HepG2 (cell line): ENCODE measurements at regions not wholly inside any gene's neighbourhood (a gene's known extent, or its start where the extent isn't known, plus 50 kb on each side); places are given as distances from the start of the nearest gene placed in this dataset.

ENCODE experiments used
- ATAC-seq: fragments of 200-7000 bp; cut with Tn5 transposase; 3 replicates; pipeline ENCODE4 v1.9.1; 2020; ENCODE audit warnings: mild to moderate bottlenecking, moderate library complexity
- BruUV-seq: library from RNA; stranded (reverse); fragments of 400-500 nt; replicated peaks from 2 replicates; lab custom pipeline; 2021; lab: Mats Ljungman, UMichigan
- CTCF ChIA-PET: fragments of 300-600 bp; formaldehyde crosslinking; extraction: SDS; loops from one replicate; lab custom pipeline; 2021; ENCODE audit warnings: low total read pairs, inconsistent platforms, low intra/inter-chr PET ratio; lab: Yijun Ruan, JAX
- POLR2A ChIA-PET: fragments of 350-600 bp; sonication (Branson Sonifier 250); formaldehyde crosslinking; loops from one replicate; lab custom pipeline; 2020; ENCODE audit warnings: antibody characterized with exemption, inconsistent platforms; lab: Yijun Ruan, JAX
- DNase-seq: peaks from one replicate; pipeline ENCODE4 v3.0.0-alpha.2; 2015; ENCODE audit warnings: low spot score
- FAIRE-seq: peaks from 3 replicates; lab custom pipeline; 2011; peaks lifted over from hg19 to GRCh38; lab: Jason Lieb, UNC
- H2AFZ ChIP-seq: one replicate; pipeline ENCODE4 v1.6.1; 2011; ENCODE audit warnings: low read length, inconsistent platforms
- H3K27ac ChIP-seq: fragments of 300-600 bp; 3 replicates; pipeline ENCODE4 v1.8.0; 2011; ENCODE audit warnings: mixed run types, mild to moderate bottlenecking, mixed read lengths, low read length, inconsistent platforms; ENCODE audit not compliant: insufficient read depth; ENCODE audit errors: extremely low read length
- H3K27me3 ChIP-seq, 2 experiments: fragments of 200-600 bp in 1 of 2; 2 replicates in 1 of 2; 3 replicates in 1 of 2; pipeline versions ENCODE4 v1.6.0 to v1.8.0; 2011; ENCODE audit warnings: low read length in 2 of 2, mild to moderate bottlenecking in 2 of 2, moderate library complexity in 2 of 2, inconsistent platforms in 1 of 2; ENCODE audit not compliant: insufficient read depth in 2 of 2, control insufficient read depth in 1 of 2
- H3K36me3 ChIP-seq, 2 experiments: fragments of 200-600 bp in 1 of 2; replicated peaks in 1 of 2; 2 replicates in 1 of 2; 3 replicates in 1 of 2; pipeline versions ENCODE4 v1.5.1 to v1.8.0; 2011; ENCODE audit warnings: low read length in 2 of 2, inconsistent platforms in 1 of 2; ENCODE audit not compliant: insufficient read depth in 2 of 2, control insufficient read depth in 1 of 2
- H3K4me1 ChIP-seq: 2 replicates; pipeline ENCODE4 v1.5.1; 2012; ENCODE audit warnings: low read length, inconsistent platforms; ENCODE audit not compliant: insufficient read depth
- H3K4me2 ChIP-seq: 2 replicates; pipeline ENCODE4 v1.6.0; 2011; ENCODE audit warnings: low read depth, low read length, inconsistent platforms
- H3K4me3 ChIP-seq, 3 experiments: fragments of 200-600 bp in 1 of 3; sonication (generic), shearing (Covaris generic) in 1 of 3; replicated peaks in 1 of 3; 2 replicates each; pipeline ENCODE4 v1.5.1; 2011 to 2016; ENCODE audit warnings: low read length in 3 of 3, inconsistent platforms in 2 of 3, low read depth in 2 of 3, mild to moderate bottlenecking in 2 of 3, control low read depth in 1 of 3, mixed read lengths in 1 of 3; ENCODE audit not compliant: insufficient read depth in 1 of 3
- H3K79me2 ChIP-seq: one replicate; pipeline ENCODE4 v1.6.1; 2011; ENCODE audit warnings: low read length, inconsistent platforms; ENCODE audit not compliant: insufficient read depth
- H3K9ac ChIP-seq: 2 replicates; pipeline ENCODE4 v1.6.0; 2011; ENCODE audit warnings: mild to moderate bottlenecking, low read depth, low read length, inconsistent platforms; ENCODE audit not compliant: insufficient read depth
- H3K9me3 ChIP-seq: 2 replicates; pipeline ENCODE4 v1.5.1; 2012; ENCODE audit warnings: mild to moderate bottlenecking, low read length
- H4K20me1 ChIP-seq: 2 replicates; pipeline ENCODE4 v1.6.0; 2011; ENCODE audit warnings: inconsistent platforms, mild to moderate bottlenecking, low read length, moderate library complexity; ENCODE audit not compliant: insufficient read depth
- GTF3A ChIP-seq: sonication (generic); formaldehyde crosslinking; conservative IDR thresholded peaks from 2 replicates; pipeline ENCODE4 v1.4.0; 2020; ENCODE audit warnings: mild to moderate bottlenecking, missing genetic modification reagents
- HOXD1 ChIP-seq: sonication (generic); formaldehyde crosslinking; IDR thresholded peaks from 2 replicates; pipeline ENCODE4 v1.5.0; 2020; ENCODE audit warnings: missing genetic modification reagents
- ZC3H13 ChIP-seq: sonication (generic); formaldehyde crosslinking; IDR thresholded peaks from 2 replicates; pipeline ENCODE4 v1.8.1; 2023; ENCODE audit warnings: mild to moderate bottlenecking, missing genetic modification reagents, moderate library complexity
- ZNF616 ChIP-seq: sonication (generic); formaldehyde crosslinking; IDR thresholded peaks from 2 replicates; pipeline ENCODE4 v1.5.0; 2020; ENCODE audit warnings: low read depth, mild to moderate bottlenecking, missing genetic modification reagents
- WGBS: methylation state at CpG from one replicate; pipeline ENCODE4 v1.1.6; 2017; ENCODE audit warnings: low lambda C conversion rate; 5-methylcytosine and 5-hydroxymethylcytosine counted together
- in situ Hi-C: cut with HindIII; loops from 2 replicates; pipeline ENCODE4 v1.10.0; 2017; ENCODE audit warnings: low pct_unique_long_range_greater_than_20kb; ENCODE audit not compliant: extremely low pct_ligation_motif_present
- intact Hi-C: fragments of 100-400 bp; cut with micrococcal nuclease; formaldehyde crosslinking; loops from one replicate; pipeline ENCODE4 v1.10.0; 2022; ENCODE audit not compliant: unreplicated experiment
- TF ChIP-seq, protein P1 (sequence below): IDR thresholded peaks from 2 replicates; pipeline ENCODE4 v1.4.0; 2020; ENCODE audit warnings: mild to moderate bottlenecking, missing genetic modification reagents

DNA sequence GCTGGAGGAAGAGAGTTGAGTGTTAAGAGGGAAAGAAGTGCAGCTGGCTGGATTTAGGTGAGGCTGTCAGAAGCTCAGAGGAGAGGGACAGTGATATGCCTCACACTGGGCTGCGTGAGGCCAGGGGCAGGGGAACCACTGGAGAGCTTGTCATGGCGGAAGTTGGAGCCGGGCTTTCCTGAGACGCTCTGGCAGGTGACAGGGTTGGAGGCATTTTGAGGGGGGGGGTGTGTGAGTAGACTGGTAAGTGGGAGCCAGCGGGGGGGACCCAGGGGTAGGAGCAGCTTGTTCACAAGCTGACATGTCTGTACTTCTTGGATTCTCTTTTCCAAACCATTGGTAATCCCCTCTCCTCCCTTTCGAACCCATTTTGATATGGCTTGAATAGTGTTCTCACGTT, 331.5 kb upstream of the RGMA start (continued):
- no peak for TF ChIP-seq ZC3H13
- TF ChIP-seq, protein P1, sequence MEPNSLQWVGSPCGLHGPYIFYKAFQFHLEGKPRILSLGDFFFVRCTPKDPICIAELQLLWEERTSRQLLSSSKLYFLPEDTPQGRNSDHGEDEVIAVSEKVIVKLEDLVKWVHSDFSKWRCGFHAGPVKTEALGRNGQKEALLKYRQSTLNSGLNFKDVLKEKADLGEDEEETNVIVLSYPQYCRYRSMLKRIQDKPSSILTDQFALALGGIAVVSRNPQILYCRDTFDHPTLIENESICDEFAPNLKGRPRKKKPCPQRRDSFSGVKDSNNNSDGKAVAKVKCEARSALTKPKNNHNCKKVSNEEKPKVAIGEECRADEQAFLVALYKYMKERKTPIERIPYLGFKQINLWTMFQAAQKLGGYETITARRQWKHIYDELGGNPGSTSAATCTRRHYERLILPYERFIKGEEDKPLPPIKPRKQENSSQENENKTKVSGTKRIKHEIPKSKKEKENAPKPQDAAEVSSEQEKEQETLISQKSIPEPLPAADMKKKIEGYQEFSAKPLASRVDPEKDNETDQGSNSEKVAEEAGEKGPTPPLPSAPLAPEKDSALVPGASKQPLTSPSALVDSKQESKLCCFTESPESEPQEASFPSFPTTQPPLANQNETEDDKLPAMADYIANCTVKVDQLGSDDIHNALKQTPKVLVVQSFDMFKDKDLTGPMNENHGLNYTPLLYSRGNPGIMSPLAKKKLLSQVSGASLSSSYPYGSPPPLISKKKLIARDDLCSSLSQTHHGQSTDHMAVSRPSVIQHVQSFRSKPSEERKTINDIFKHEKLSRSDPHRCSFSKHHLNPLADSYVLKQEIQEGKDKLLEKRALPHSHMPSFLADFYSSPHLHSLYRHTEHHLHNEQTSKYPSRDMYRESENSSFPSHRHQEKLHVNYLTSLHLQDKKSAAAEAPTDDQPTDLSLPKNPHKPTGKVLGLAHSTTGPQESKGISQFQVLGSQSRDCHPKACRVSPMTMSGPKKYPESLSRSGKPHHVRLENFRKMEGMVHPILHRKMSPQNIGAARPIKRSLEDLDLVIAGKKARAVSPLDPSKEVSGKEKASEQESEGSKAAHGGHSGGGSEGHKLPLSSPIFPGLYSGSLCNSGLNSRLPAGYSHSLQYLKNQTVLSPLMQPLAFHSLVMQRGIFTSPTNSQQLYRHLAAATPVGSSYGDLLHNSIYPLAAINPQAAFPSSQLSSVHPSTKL (CRISPR knock-in tag), result no peak
- no peak for TF ChIP-seq ZNF616 (CRISPR knock-in tag)

DNA sequence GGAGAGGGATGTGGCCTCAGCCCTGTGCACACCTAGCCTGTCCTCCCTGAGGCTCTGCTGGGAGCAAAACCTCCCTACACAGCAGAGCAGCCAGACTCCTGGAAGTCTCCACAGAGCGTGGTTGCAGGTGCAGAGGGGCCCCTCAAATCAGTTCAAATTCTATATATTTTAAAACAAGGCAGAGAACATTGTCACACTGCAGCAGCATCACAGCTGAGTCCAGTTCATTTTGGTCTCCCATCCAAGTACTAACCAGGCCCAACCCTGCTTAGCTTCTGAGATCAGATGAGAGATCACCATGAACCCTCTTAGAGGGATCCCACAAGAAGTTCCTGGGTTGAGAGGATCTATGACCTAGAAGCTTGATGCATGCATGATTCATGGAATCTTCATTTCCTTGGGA, 331.0 kb upstream of the RGMA start:
- no peak overlapping the region for H3K9ac ChIP-seq
- no peak overlapping the region for H2AFZ ChIP-seq
- ChIA-PET POLR2A (no interaction called here), CTCF (no interaction called here)
- in situ Hi-C loops (no loop called here), intact Hi-C loops (no loop called here)
- no CpG with 5 or more reads among the region's 1 CpG for WGBS
- TF ChIP-seq GTF3A (CRISPR knock-in tag), result peak; percentile 100
- no peak for TF ChIP-seq HOXD1 (CRISPR knock-in tag)
- no peak overlapping the region for H3K27ac ChIP-seq
- BruUV-seq, result no TSS peak
- no peaks in the 10 kb centered on the region for H3K9me3 ChIP-seq
- DNase-seq (no peak), ATAC-seq (peak; percentile 31; the same call in 1 of the 3 replicates), FAIRE-seq (no peak)
- no peak overlapping the region for H3K4me3 ChIP-seq
- peaks cover 2 to 32% of the 10 kb centered on the region in 2 experiments; a peak in 4 of 5 replicates for H3K27me3 ChIP-seq
- H4K20me1 ChIP-seq, result no peaks in the 10 kb centered on the region
- no peaks in the 10 kb centered on the region for H3K4me1 ChIP-seq
- H3K4me2 ChIP-seq, result no peak overlapping the region
- no peaks in the 10 kb centered on the region for H3K36me3 ChIP-seq
- H3K79me2 ChIP-seq, result no peaks in the 10 kb centered on the region
